Astrocyte of the spinal cord (primary cell): ENCODE measurements at regions not wholly inside any gene's neighbourhood (a gene's known extent, or its start where the extent isn't known, plus 50 kb on each side); places are given as distances from the start of the nearest gene placed in this dataset.
"Not testable (repeated sequence)": the region's sequence is repeated elsewhere in the genome, so short reads cannot be mapped to it uniquely, and the experiment has no call there.

Experiments
- DNase-seq: peaks from one replicate; pipeline ENCODE4 v3.0.0; 2011; ENCODE audit warnings: low read depth, low spot score
- H3K4me3 ChIP-seq: 2 replicates; pipeline ENCODE4 v1.5.1; 2011; ENCODE audit warnings: low read depth, mild to moderate bottlenecking, low read length, moderate library complexity
- CTCF ChIP-seq: IDR thresholded peaks from 2 replicates; pipeline ENCODE4 v1.5.1; 2012; ENCODE audit warnings: low read depth, mild to moderate bottlenecking, low read length, inconsistent platforms
- in situ Hi-C: cut with HindIII; loops from 2 replicates; pipeline ENCODE4 v1.10.0; 2017; ENCODE audit warnings: low sequenced_read_pairs

GRCh38 chr3:94494992-94495391 is 432.1 kb downstream of the NSUN3 start:
- no peak for TF ChIP-seq CTCF
- no peak for DNase-seq
- no peak overlapping the region for H3K4me3 ChIP-seq
- in situ Hi-C loops: no loop called here

GRCh38 chr3:94500146-94500545 is 437.3 kb downstream of the NSUN3 start:
- no peak for DNase-seq
- TF ChIP-seq CTCF: no peak
- in situ Hi-C loops: no loop called here
- no peak overlapping the region for H3K4me3 ChIP-seq

- DNase-seq, in situ Hi-C loops: not testable (repeated sequence)
Observed at GRCh38 chr3:94507354-94507753, 444.5 kb downstream of the NSUN3 start.

GRCh38 chr3:94512876-94513275 is 450.0 kb downstream of the NSUN3 start:
- DNase-seq: no peak
- H3K4me3 ChIP-seq: no peak overlapping the region
- TF ChIP-seq CTCF: no peak
- in situ Hi-C loops: no loop called here

More at GRCh38 chr3:94507354-94507753, 444.5 kb downstream of the NSUN3 start:
- not testable (repeated sequence) for H3K4me3 ChIP-seq

- in situ Hi-C loops: no loop called here
- no peak overlapping the region for H3K4me3 ChIP-seq
- no peak for DNase-seq
- TF ChIP-seq CTCF: no peak
Observed at GRCh38 chr3:94513600-94513999, 450.7 kb downstream of the NSUN3 start.

- no peak overlapping the region for H3K4me3 ChIP-seq
- no peak for TF ChIP-seq CTCF
- no peak for DNase-seq
- in situ Hi-C loops: no loop called here
Observed at GRCh38 chr3:94515983-94516382, 453.1 kb downstream of the NSUN3 start.

GRCh38 chr3:94520364-94520763 is 457.5 kb downstream of the NSUN3 start:
- DNase-seq: no peak
- H3K4me3 ChIP-seq: no peak overlapping the region
- TF ChIP-seq CTCF: no peak
- in situ Hi-C loops: no loop called here
